Brain microvascular endothelial cell (primary cell): ENCODE measurements at regions not wholly inside any gene's neighbourhood (a gene's known extent, or its start where the extent isn't known, plus 50 kb on each side); places are given as distances from the start of the nearest gene placed in this dataset.
"Not testable (repeated sequence)": the region's sequence is repeated elsewhere in the genome, so short reads cannot be mapped to it uniquely, and the experiment has no call there.

ENCODE experiments used
- DNase-seq: peaks from one replicate; pipeline ENCODE4 v3.0.0-alpha.2; 2020
- H3K27ac ChIP-seq: fragments of 250-450 bp; sonication (Bioruptor Pico); 2 replicates; pipeline ENCODE4 v1.5.1; 2020; ENCODE audit warnings: mild to moderate bottlenecking, moderate library complexity
- H3K27me3 ChIP-seq: fragments of 250-450 bp; sonication (Bioruptor Pico); replicated peaks from 2 replicates; pipeline ENCODE4 v1.5.1; 2020; ENCODE audit warnings: mild to moderate bottlenecking
- H3K36me3 ChIP-seq: fragments of 250-450 bp; sonication (Bioruptor Pico); replicated peaks from 2 replicates; pipeline ENCODE4 v1.5.1; 2020; ENCODE audit warnings: mild to moderate bottlenecking
- H3K4me3 ChIP-seq: 2 replicates; pipeline ENCODE4 v1.5.1; 2011; ENCODE audit warnings: low read depth, mild to moderate bottlenecking, control low read depth, low read length, moderate library complexity
- CTCF ChIP-seq: IDR thresholded peaks from 2 replicates; pipeline ENCODE4 v1.5.1; 2011; ENCODE audit warnings: low read depth, mild to moderate bottlenecking, moderate library complexity, low read length, control low read depth, inconsistent platforms; ENCODE audit errors: missing control alignments
- in situ Hi-C: cut with HindIII; loops from 2 replicates; pipeline ENCODE4 v1.10.0; 2017; ENCODE audit warnings: low sequenced_read_pairs, low pct_ligation_motif_present

GRCh38 chr6:15817100-15817499, 154.3 kb upstream of the DTNBP1 start:
- TF ChIP-seq CTCF = no peak
- Histone ChIP-seq H3K27me3 (no peaks in the 10 kb centered on the region), H3K4me3 (no peak overlapping the region), H3K36me3 (no peaks in the 10 kb centered on the region), H3K27ac (no peak overlapping the region)
- DNase-seq = no peak
- in situ Hi-C loops = no loop called here

- no peak overlapping the region for H3K4me3 ChIP-seq
- H3K27me3 ChIP-seq = no peaks in the 10 kb centered on the region
- no peak for DNase-seq
- no peaks in the 10 kb centered on the region for H3K36me3 ChIP-seq
- no peak for TF ChIP-seq CTCF
- H3K27ac ChIP-seq = no peak overlapping the region
- in situ Hi-C loops = no loop called here
These were observed 153.8 kb upstream of the DTNBP1 start for GRCh38 chr6:15816661-15817060.

GRCh38 chr6:15813698-15814097, 150.9 kb upstream of the DTNBP1 start:
- H3K27ac ChIP-seq, H3K36me3 ChIP-seq, H3K27me3 ChIP-seq, in situ Hi-C loops, H3K4me3 ChIP-seq, DNase-seq: not testable (repeated sequence)

GRCh38 chr6:15811107-15811506, 148.3 kb upstream of the DTNBP1 start:
- Histone ChIP-seq H3K36me3 (no peaks in the 10 kb centered on the region), H3K27me3 (no peaks in the 10 kb centered on the region), H3K4me3 (no peak overlapping the region), H3K27ac (no peak overlapping the region)
- TF ChIP-seq CTCF = no peak
- no peak for DNase-seq
- in situ Hi-C loops = no loop called here

- no peak for TF ChIP-seq CTCF
- in situ Hi-C loops = no loop called here
- Histone ChIP-seq H3K27me3 (no peaks in the 10 kb centered on the region), H3K36me3 (no peaks in the 10 kb centered on the region), H3K4me3 (no peak overlapping the region), H3K27ac (no peak overlapping the region)
- DNase-seq = no peak
These were observed 147.8 kb upstream of the DTNBP1 start for GRCh38 chr6:15810618-15811017.

- in situ Hi-C loops = no loop called here
- no peaks in the 10 kb centered on the region for H3K27me3 ChIP-seq
- no peak overlapping the region for H3K27ac ChIP-seq
- no peak for DNase-seq
- H3K36me3 ChIP-seq = no peaks in the 10 kb centered on the region
- no peak for TF ChIP-seq CTCF
- no peak overlapping the region for H3K4me3 ChIP-seq
These were observed 146.5 kb upstream of the DTNBP1 start for GRCh38 chr6:15809367-15809766.
